ENCODE measurements at regions not wholly inside any gene's neighbourhood (a gene's known extent, or its start where the extent isn't known, plus 50 kb on each side); places are given as distances from the start of the nearest gene placed in this dataset.

- Histone ChIP-seq H4K5ac (ENCODE audit: insufficient read length, low read depth, low read length) (no peak overlapping the region), H3K4me2 (ENCODE audit: insufficient read depth in 1 of 2, low read depth in 2 of 2, low read length in 2 of 2) (no peak overlapping the region), H4K91ac (replicated peaks; ENCODE audit: insufficient read length, low read length) (no peak overlapping the region), H2BK5ac (ENCODE audit: low read depth, low read length) (no peak overlapping the region), H4K8ac (ENCODE audit: extremely low read depth, insufficient read depth, low read length) (no peak overlapping the region), H3K79me1 (ENCODE audit: low read depth, low read length) (no peaks in the 10 kb centered on the region), H2AFZ (ENCODE audit: low read length) (no peak overlapping the region), H3K4me3 (ENCODE audit: extremely low read depth in 1 of 4, insufficient read depth in 2 of 4, low read depth in 3 of 4, low read length in 4 of 4) (no peak overlapping the region), H2AK5ac (ENCODE audit: low read depth, low read length) (no peak overlapping the region), H3K27me3 (replicated peaks in 1 of 4; ENCODE audit: control insufficient read depth in 3 of 4, extremely low read depth in 1 of 4, insufficient read depth in 3 of 4, low read length in 3 of 4) (no peaks in the 10 kb centered on the region), H2BK20ac (ENCODE audit: low read length) (no peak overlapping the region), H3K23ac (ENCODE audit: insufficient read length) (no peak overlapping the region), H2BK120ac (replicated peaks; ENCODE audit: low read depth, low read length) (no peak overlapping the region), H3K9ac (replicated peaks in 1 of 4; ENCODE audit: extremely low read depth in 1 of 4, low read depth in 3 of 4, low read length in 3 of 4) (no peak overlapping the region), H3K56ac (replicated peaks; ENCODE audit: insufficient read length, low read depth, low read length) (no peak overlapping the region), H3K36me3 (ENCODE audit: control insufficient read depth in 2 of 4, insufficient read depth in 4 of 4, low read length in 3 of 4) (no peaks in the 10 kb centered on the region), H3K4me1 (replicated peaks in 1 of 4; ENCODE audit: control insufficient read depth in 3 of 4, insufficient read depth in 4 of 4, low read length in 3 of 4) (no peaks in the 10 kb centered on the region), H2BK12ac (ENCODE audit: low read depth, low read length) (no peak overlapping the region), H2BK15ac (ENCODE audit: low read length) (no peak overlapping the region), H3K18ac (ENCODE audit: extremely low read depth, low read length) (no peak overlapping the region), H3K27ac (ENCODE audit: low read depth, low read length) (no peak overlapping the region), H3K79me2 (ENCODE audit: control insufficient read depth in 1 of 2, insufficient read depth in 2 of 2, low read length in 2 of 2) (no peaks in the 10 kb centered on the region), H3K4ac (replicated peaks; ENCODE audit: insufficient read length, low read depth, low read length) (no peak overlapping the region), H3K14ac (ENCODE audit: insufficient read length) (no peak overlapping the region), H3K9me3 (ENCODE audit: insufficient read depth in 2 of 2, low read depth in 1 of 2, low read length in 1 of 2) (no peaks in the 10 kb centered on the region), H3K23me2 (ENCODE audit: low read depth, low read length) (no peaks in the 10 kb centered on the region), H4K20me1 (replicated peaks in 1 of 2; ENCODE audit: control insufficient read depth in 1 of 2, insufficient read depth in 2 of 2, low read length in 2 of 2) (no peaks in the 10 kb centered on the region)
- 94% methylated on average over 3 of the region's 3 CpGs; no CpG with 5 or more reads in 1 of the 2 experiments for WGBS, 2 experiments (ENCODE audit: extremely low coverage in 1 of 2, insufficient coverage in 1 of 2, insufficient read length in 1 of 2, insufficient replicate concordance in 2 of 2, low coverage in 1 of 2, low lambda C conversion rate in 2 of 2, missing lambda C conversion rate in 1 of 2)
- FAIRE-seq (no peak), DNase-seq (ENCODE audit: low read depth in 1 of 2, low spot score in 2 of 2) (no peak)
- CTCF ChIA-PET (ENCODE audit: partially characterized antibody), result interaction anchor here (1.2 to 2.4 kb wide), 4 partner anchors 10 to 230 kb away, joined by 4 to 9 read pairs (median 6); no protein-coding TSS in a partner anchor
- POLR2A ChIA-PET (ENCODE audit: partially characterized antibody), result no interaction called here
- TF ChIP-seq NRF1 (IDR thresholded peaks at IDR 0.05; ENCODE audit: low read depth, low read length), result no peak
- no peak for TF ChIP-seq FOSL1 (IDR thresholded peaks at IDR 0.05; ENCODE audit: insufficient read depth, low read depth, low read length)
- TF ChIP-seq SP2 (IDR thresholded peaks at IDR 0.05; ENCODE audit: low read length), result no peak
- TF ChIP-seq CBX8 (IDR thresholded peaks at IDR 0.05; ENCODE audit: borderline replicate concordance, low read depth, low read length), result no peak
- no peak for TF ChIP-seq BRCA1 (IDR thresholded peaks at IDR 0.05; ENCODE audit: low read depth, low read length)
- no peak for TF ChIP-seq BACH1 (IDR thresholded peaks at IDR 0.05; ENCODE audit: low read length)
- TF ChIP-seq ZNF274 (IDR thresholded peaks at IDR 0.05; ENCODE audit: borderline replicate concordance, extremely low read depth, low read length), result no peak
- no peak for TF ChIP-seq CHD2 (IDR thresholded peaks at IDR 0.05; ENCODE audit: low read length)
Measured at GRCh38 chr4:13201241-13201640, 282.9 kb downstream of the RAB28 start.
